Endodermal cell (in vitro differentiated cells): ENCODE measurements at regions not wholly inside any gene's neighbourhood (a gene's known extent, or its start where the extent isn't known, plus 50 kb on each side); places are given as distances from the start of the nearest gene placed in this dataset.

Experiments
- DNase-seq: peaks from one replicate; pipeline ENCODE4 v3.0.0-alpha.2; 2017
- H3K27ac ChIP-seq: 2 replicates; pipeline ENCODE4 v1.5.1; 2013; ENCODE audit warnings: mild to moderate bottlenecking, low read depth, low read length, moderate library complexity
- H3K27me3 ChIP-seq: 2 replicates; pipeline ENCODE4 v1.6.1; 2013; ENCODE audit warnings: mild to moderate bottlenecking, low read length, moderate library complexity; ENCODE audit not compliant: insufficient read depth, control insufficient read depth, poor library complexity, severe bottlenecking
- H3K36me3 ChIP-seq: 2 replicates; pipeline ENCODE4 v1.7.0; 2013; ENCODE audit warnings: mild to moderate bottlenecking, low read length, moderate library complexity; ENCODE audit not compliant: control insufficient read depth, insufficient read depth
- H3K4me1 ChIP-seq: one replicate; pipeline ENCODE4 v1.7.0; 2013; ENCODE audit warnings: low read length; ENCODE audit not compliant: control insufficient read depth, insufficient read depth
- H3K4me3 ChIP-seq: 2 replicates; pipeline ENCODE4 v1.5.1; 2013; ENCODE audit warnings: mild to moderate bottlenecking, low read length, moderate library complexity
- H3K9ac ChIP-seq: 2 replicates; pipeline ENCODE4 v1.6.1; 2013; ENCODE audit warnings: mild to moderate bottlenecking, low read length, moderate library complexity; ENCODE audit not compliant: poor library complexity, severe bottlenecking; ENCODE audit errors: extremely low read depth
- H3K9me3 ChIP-seq: 2 replicates; pipeline ENCODE4 v1.6.1; 2013; ENCODE audit warnings: mild to moderate bottlenecking, low read length, moderate library complexity; ENCODE audit not compliant: control insufficient read depth
- H3K27ac Mint-ChIP-seq: 2 replicates; pipeline ENCODE4 v1.8.0; 2020; ENCODE audit warnings: mixed read lengths
- H3K27me3 Mint-ChIP-seq: 2 replicates; pipeline ENCODE4 v1.8.0; 2021; ENCODE audit warnings: mild to moderate bottlenecking, mixed read lengths; ENCODE audit not compliant: insufficient read depth
- H3K36me3 Mint-ChIP-seq: 2 replicates; pipeline ENCODE4 v1.8.0; 2020; ENCODE audit warnings: low read depth, mixed read lengths
- H3K4me1 Mint-ChIP-seq: 2 replicates; pipeline ENCODE4 v1.8.0; 2020; ENCODE audit warnings: mixed read lengths
- H3K4me3 Mint-ChIP-seq: 2 replicates; pipeline ENCODE4 v1.8.0; 2020; ENCODE audit warnings: mild to moderate bottlenecking, moderate library complexity, mixed read lengths
- H3K9me3 Mint-ChIP-seq: 2 replicates; pipeline ENCODE4 v1.8.0; 2020; ENCODE audit warnings: mild to moderate bottlenecking, mixed read lengths
- CTCF ChIP-seq: fragments of 200-600 bp; sonication (generic); conservative IDR thresholded peaks from 2 replicates; pipeline ENCODE4 v1.5.0; 2021; ENCODE audit warnings: antibody characterized with exemption, mild to moderate bottlenecking
- WGBS, 2 experiments: methylation state at CpG; one replicate each; pipeline versions ENCODE4 v1.1.5 to v1.1.7; 2013; ENCODE audit warnings: missing lambda C conversion rate in 2 of 2, mixed read lengths in 1 of 2; ENCODE audit not compliant: insufficient coverage in 1 of 2, insufficient read length in 1 of 2; 5-methylcytosine and 5-hydroxymethylcytosine counted together

DNA sequence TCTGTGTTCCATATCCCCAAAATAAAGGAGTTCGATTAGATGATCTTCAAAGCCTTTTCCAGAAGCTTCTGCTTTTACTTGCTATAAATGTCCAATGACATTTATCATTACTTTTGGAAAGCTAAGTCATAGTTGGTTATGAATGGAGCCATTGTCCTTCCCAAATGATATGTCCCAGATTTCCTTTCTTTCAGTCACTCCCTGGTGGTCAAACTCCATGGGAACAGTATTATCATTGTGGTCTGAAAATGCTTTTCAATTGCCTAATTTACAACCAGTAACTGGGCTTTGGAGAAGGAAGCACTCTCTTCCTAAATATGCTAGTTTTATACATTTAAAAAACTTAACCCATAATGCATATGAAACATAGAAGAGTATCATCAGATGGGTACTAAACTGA, 571.5 kb upstream of the AMOT start:
- Mint-ChIP-seq H3K27me3 (no peaks in the 10 kb centered on the region), H3K9me3 (no peaks in the 10 kb centered on the region), H3K36me3 (no peaks in the 10 kb centered on the region), H3K4me3 (no peak overlapping the region), H3K4me1 (no peaks in the 10 kb centered on the region), H3K27ac (no peak overlapping the region)
- TF ChIP-seq CTCF, result no peak
- no peaks in the 10 kb centered on the region for H3K4me1 ChIP-seq
- no peak overlapping the region for H3K27ac ChIP-seq
- DNase-seq, result no peak
- H3K27me3 ChIP-seq, result no peaks in the 10 kb centered on the region
- H3K4me3 ChIP-seq, result no peak overlapping the region
- 100% methylated on average over 1 of the region's 1 CpG; no CpG with 5 or more reads in 1 of the 2 experiments for WGBS, 2 experiments
- H3K36me3 ChIP-seq, result no peaks in the 10 kb centered on the region
- no peaks in the 10 kb centered on the region for H3K9me3 ChIP-seq
- no peak overlapping the region for H3K9ac ChIP-seq

DNA sequence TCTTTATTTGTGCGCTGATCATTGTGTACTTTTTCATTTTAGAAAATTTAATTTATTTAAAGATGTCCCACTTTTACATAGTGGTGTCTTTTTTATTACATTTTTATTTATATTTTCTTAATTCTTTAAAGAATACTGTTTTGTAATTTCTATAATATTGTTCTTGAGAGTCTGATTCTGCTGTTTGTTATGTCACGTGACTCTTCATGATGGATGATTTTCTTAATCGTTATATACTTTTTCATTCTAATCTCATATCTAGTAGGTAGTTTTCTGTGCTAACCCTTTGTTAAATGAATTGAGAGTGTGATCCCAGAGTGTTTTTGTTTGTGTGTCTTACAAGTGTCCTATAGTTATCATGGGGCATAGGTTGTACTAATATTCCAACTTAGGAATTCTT, 568.2 kb upstream of the AMOT start:
- peaks cover 6% of the 10 kb centered on the region for H3K36me3 Mint-ChIP-seq
- Histone ChIP-seq H3K36me3 (no peaks in the 10 kb centered on the region), H3K9ac (no peak overlapping the region), H3K4me1 (no peaks in the 10 kb centered on the region), H3K27me3 (no peaks in the 10 kb centered on the region), H3K9me3 (peaks cover 7% of the 10 kb centered on the region), H3K27ac (no peak overlapping the region), H3K4me3 (no peak overlapping the region)
- no peak for TF ChIP-seq CTCF
- H3K27me3 Mint-ChIP-seq, result no peaks in the 10 kb centered on the region
- WGBS, 2 experiments, result no CpG with 5 or more reads among the region's 3 CpGs
- H3K4me3 Mint-ChIP-seq, result no peak overlapping the region
- DNase-seq, result no peak
- H3K4me1 Mint-ChIP-seq, result no peaks in the 10 kb centered on the region
- H3K9me3 Mint-ChIP-seq, result peaks cover 17% of the 10 kb centered on the region
- H3K27ac Mint-ChIP-seq, result no peak overlapping the region

- DNase-seq, result peak; percentile 56
These were observed 559.6 kb upstream of the AMOT start for GRCh38 chrX:113400193-113400704.

More at GRCh38 chrX:113400193-113400704, 559.6 kb upstream of the AMOT start:
- Histone ChIP-seq H3K4me3 (no peak overlapping the region), H3K27ac (no peak overlapping the region), H3K9me3 (peaks cover 19% of the 10 kb centered on the region), H3K9ac (no peak overlapping the region), H3K36me3 (no peaks in the 10 kb centered on the region), H3K27me3 (no peaks in the 10 kb centered on the region), H3K4me1 (no peaks in the 10 kb centered on the region)
- TF ChIP-seq CTCF, result no peak
- Mint-ChIP-seq H3K27me3 (no peaks in the 10 kb centered on the region), H3K4me1 (peaks cover 4% of the 10 kb centered on the region), H3K27ac (peak overlapping the region; percentile 22), H3K4me3 (no peak overlapping the region), H3K9me3 (peaks cover 50% of the 10 kb centered on the region), H3K36me3 (peaks cover 29% of the 10 kb centered on the region)
- WGBS, 2 experiments, result 60% methylated on average over 1 of the region's 2 CpGs; no CpG with 5 or more reads in 1 of the 2 experiments
